ENCODE measurements at regions not wholly inside any gene's neighbourhood (a gene's known extent, or its start where the extent isn't known, plus 50 kb on each side); places are given as distances from the start of the nearest gene placed in this dataset.

GRCh38 chr3:110184536-110184935 is 847.2 kb upstream of the DPPA4 start:
- no peaks in the 10 kb centered on the region for H3K4me1 Mint-ChIP-seq
- DNase-seq (ENCODE audit: low spot score in 2 of 2) (no peak), ATAC-seq (ENCODE audit: low read depth) (no peak)
- no peak overlapping the region for H3K4me3 Mint-ChIP-seq
- no peaks in the 10 kb centered on the region for H3K36me3 Mint-ChIP-seq
- H3K27ac Mint-ChIP-seq = no peak overlapping the region
- peaks cover 2% of the 10 kb centered on the region for H3K9me3 Mint-ChIP-seq
- H3K27me3 Mint-ChIP-seq = no peaks in the 10 kb centered on the region

- Mint-ChIP-seq H3K4me1 (no peaks in the 10 kb centered on the region), H3K4me3 (no peak overlapping the region), H3K9me3 (peaks cover 4% of the 10 kb centered on the region), H3K36me3 (no peaks in the 10 kb centered on the region), H3K27ac (no peak overlapping the region), H3K27me3 (no peaks in the 10 kb centered on the region)
- DNase-seq (ENCODE audit: low spot score in 2 of 2) (no peak), ATAC-seq (ENCODE audit: low read depth) (no peak)
These were observed 855.7 kb upstream of the DPPA4 start for GRCh38 chr3:110193074-110193473.

- no peak overlapping the region for H3K27ac Mint-ChIP-seq
- peaks cover 7% of the 10 kb centered on the region for H3K9me3 Mint-ChIP-seq
- no peaks in the 10 kb centered on the region for H3K27me3 Mint-ChIP-seq
- no peaks in the 10 kb centered on the region for H3K4me1 Mint-ChIP-seq
- no peak overlapping the region for H3K4me3 Mint-ChIP-seq
- DNase-seq (ENCODE audit: low spot score in 2 of 2) (no peak), ATAC-seq (ENCODE audit: low read depth) (no peak)
- H3K36me3 Mint-ChIP-seq = no peaks in the 10 kb centered on the region
These were observed 861.6 kb upstream of the DPPA4 start for GRCh38 chr3:110198717-110199587.

GRCh38 chr3:110199588-110199943 is 862.2 kb upstream of the DPPA4 start:
- H3K4me3 Mint-ChIP-seq = no peak overlapping the region
- H3K4me1 Mint-ChIP-seq = no peaks in the 10 kb centered on the region
- no peaks in the 10 kb centered on the region for H3K36me3 Mint-ChIP-seq
- H3K9me3 Mint-ChIP-seq = peaks cover 12% of the 10 kb centered on the region
- DNase-seq (ENCODE audit: low spot score in 2 of 2) (no peak), ATAC-seq (ENCODE audit: low read depth) (no peak)
- H3K27me3 Mint-ChIP-seq = no peaks in the 10 kb centered on the region
- H3K27ac Mint-ChIP-seq = no peak overlapping the region

- no peaks in the 10 kb centered on the region for H3K27me3 Mint-ChIP-seq
- no peak overlapping the region for H3K27ac Mint-ChIP-seq
- no peak for ATAC-seq (ENCODE audit: low read depth)
- peaks cover 5% of the 10 kb centered on the region for H3K9me3 Mint-ChIP-seq
- H3K4me3 Mint-ChIP-seq = no peak overlapping the region
- H3K4me1 Mint-ChIP-seq = no peaks in the 10 kb centered on the region
- no peak for DNase-seq (ENCODE audit: low spot score in 2 of 2)
- no peaks in the 10 kb centered on the region for H3K36me3 Mint-ChIP-seq
These were observed 861.4 kb upstream of the NECTIN3 start for GRCh38 chr3:110210086-110210660.

GRCh38 chr3:110226645-110227044 is 845.0 kb upstream of the NECTIN3 start:
- peaks cover 2% of the 10 kb centered on the region for H3K9me3 Mint-ChIP-seq
- no peaks in the 10 kb centered on the region for H3K27me3 Mint-ChIP-seq
- no peaks in the 10 kb centered on the region for H3K4me1 Mint-ChIP-seq
- H3K36me3 Mint-ChIP-seq = no peaks in the 10 kb centered on the region
- DNase-seq (ENCODE audit: low spot score in 2 of 2) (no peak), ATAC-seq (ENCODE audit: low read depth) (no peak)
- no peak overlapping the region for H3K27ac Mint-ChIP-seq
- H3K4me3 Mint-ChIP-seq = no peak overlapping the region

- Mint-ChIP-seq H3K4me3 (no peak overlapping the region), H3K36me3 (no peaks in the 10 kb centered on the region), H3K4me1 (no peaks in the 10 kb centered on the region), H3K27ac (no peak overlapping the region), H3K9me3 (peaks cover 3% of the 10 kb centered on the region), H3K27me3 (no peaks in the 10 kb centered on the region)
- no peak for DNase-seq (ENCODE audit: low spot score in 2 of 2)
- no peak for ATAC-seq (ENCODE audit: low read depth)
These were observed 843.6 kb upstream of the NECTIN3 start for GRCh38 chr3:110227991-110228390.

- H3K4me3 Mint-ChIP-seq = no peak overlapping the region
- DNase-seq (ENCODE audit: low spot score in 2 of 2) (no peak), ATAC-seq (ENCODE audit: low read depth) (no peak)
- H3K9me3 Mint-ChIP-seq = peaks cover 2% of the 10 kb centered on the region
- H3K27me3 Mint-ChIP-seq = no peaks in the 10 kb centered on the region
- no peak overlapping the region for H3K27ac Mint-ChIP-seq
- no peaks in the 10 kb centered on the region for H3K36me3 Mint-ChIP-seq
- H3K4me1 Mint-ChIP-seq = no peaks in the 10 kb centered on the region
These were observed 836.8 kb upstream of the NECTIN3 start for GRCh38 chr3:110234831-110235230.

GRCh38 chr3:110236976-110237610 is 834.5 kb upstream of the NECTIN3 start:
- Mint-ChIP-seq H3K4me1 (no peaks in the 10 kb centered on the region), H3K27ac (no peak overlapping the region), H3K27me3 (no peaks in the 10 kb centered on the region), H3K36me3 (no peaks in the 10 kb centered on the region), H3K9me3 (peaks cover 2% of the 10 kb centered on the region), H3K4me3 (no peak overlapping the region)
- DNase-seq (ENCODE audit: low spot score in 2 of 2) (no peak), ATAC-seq (ENCODE audit: low read depth) (no peak)

- Mint-ChIP-seq H3K27ac (no peak overlapping the region), H3K36me3 (no peaks in the 10 kb centered on the region), H3K4me3 (no peak overlapping the region), H3K9me3 (peaks cover 1% of the 10 kb centered on the region), H3K4me1 (no peaks in the 10 kb centered on the region), H3K27me3 (no peaks in the 10 kb centered on the region)
- no peak for ATAC-seq (ENCODE audit: low read depth)
- no peak for DNase-seq (ENCODE audit: low spot score in 2 of 2)
These were observed 828.5 kb upstream of the NECTIN3 start for GRCh38 chr3:110243081-110243480.

- no peak for ATAC-seq (ENCODE audit: low read depth)
These were observed 824.7 kb upstream of the NECTIN3 start for GRCh38 chr3:110246796-110247376.

GRCh38 chr3:110248666-110249065 is 823.0 kb upstream of the NECTIN3 start:
- Mint-ChIP-seq H3K9me3 (peaks cover 1% of the 10 kb centered on the region), H3K27me3 (no peaks in the 10 kb centered on the region), H3K4me3 (no peak overlapping the region), H3K4me1 (no peaks in the 10 kb centered on the region), H3K27ac (no peak overlapping the region), H3K36me3 (no peaks in the 10 kb centered on the region)
- no peak for DNase-seq (ENCODE audit: low spot score in 2 of 2)
- ATAC-seq (ENCODE audit: low read depth) = no peak

More at GRCh38 chr3:110246796-110247376, 824.7 kb upstream of the NECTIN3 start:
- Mint-ChIP-seq H3K9me3 (peaks cover 1% of the 10 kb centered on the region), H3K27ac (no peak overlapping the region), H3K27me3 (no peaks in the 10 kb centered on the region), H3K4me3 (no peak overlapping the region), H3K4me1 (no peaks in the 10 kb centered on the region), H3K36me3 (no peaks in the 10 kb centered on the region)
- no peak for DNase-seq (ENCODE audit: low spot score in 2 of 2)

GRCh38 chr3:110253794-110254193 is 817.8 kb upstream of the NECTIN3 start:
- ATAC-seq (ENCODE audit: low read depth) (no peak), DNase-seq (ENCODE audit: low spot score in 2 of 2) (no peak)
- H3K9me3 Mint-ChIP-seq = peaks cover 8% of the 10 kb centered on the region
- no peak overlapping the region for H3K4me3 Mint-ChIP-seq
- H3K36me3 Mint-ChIP-seq = no peaks in the 10 kb centered on the region
- no peaks in the 10 kb centered on the region for H3K27me3 Mint-ChIP-seq
- H3K27ac Mint-ChIP-seq = no peak overlapping the region
- no peaks in the 10 kb centered on the region for H3K4me1 Mint-ChIP-seq

- no peaks in the 10 kb centered on the region for H3K4me1 Mint-ChIP-seq
- H3K4me3 Mint-ChIP-seq = no peak overlapping the region
- H3K9me3 Mint-ChIP-seq = peaks cover 8% of the 10 kb centered on the region
- ATAC-seq (ENCODE audit: low read depth) (no peak), DNase-seq (ENCODE audit: low spot score in 2 of 2) (no peak)
- no peaks in the 10 kb centered on the region for H3K27me3 Mint-ChIP-seq
- H3K36me3 Mint-ChIP-seq = no peaks in the 10 kb centered on the region
- no peak overlapping the region for H3K27ac Mint-ChIP-seq
These were observed 817.0 kb upstream of the NECTIN3 start for GRCh38 chr3:110254591-110254990.
